Keratinocyte (primary cell): ENCODE measurements at regions not wholly inside any gene's neighbourhood (a gene's known extent, or its start where the extent isn't known, plus 50 kb on each side); places are given as distances from the start of the nearest gene placed in this dataset.

Experiments used
- DNase-seq: peaks from one replicate; pipeline ENCODE4 v3.0.0-alpha.2; 2011; ENCODE audit warnings: low read depth, missing footprints, low spot score
- FAIRE-seq: peaks from 2 replicates; lab custom pipeline; 2011; peaks lifted over from hg19 to GRCh38; lab: Jason Lieb, UNC
- H2AFZ ChIP-seq: 2 replicates; pipeline ENCODE4 v1.6.0; 2012; ENCODE audit warnings: low read length, control low read depth, inconsistent platforms; ENCODE audit not compliant: control insufficient read depth
- H3K27ac ChIP-seq: 2 replicates; pipeline ENCODE4 v1.5.1; 2011; ENCODE audit warnings: low read length; ENCODE audit not compliant: control insufficient read depth, insufficient read depth
- H3K27me3 ChIP-seq: 3 replicates; pipeline ENCODE4 v1.6.0; 2011; ENCODE audit warnings: low read length; ENCODE audit not compliant: control insufficient read depth, insufficient read depth; ENCODE audit errors: extremely low read depth
- H3K36me3 ChIP-seq, 2 experiments: 2 replicates in 1 of 2; 3 replicates in 1 of 2; pipeline ENCODE4 v1.5.1; 2011; ENCODE audit warnings: low read length in 2 of 2, mild to moderate bottlenecking in 1 of 2; ENCODE audit not compliant: control insufficient read depth in 2 of 2, insufficient read depth in 2 of 2; ENCODE audit errors: extremely low read depth in 1 of 2
- H3K4me1 ChIP-seq: 3 replicates; pipeline ENCODE4 v1.5.1; 2011; ENCODE audit warnings: low read length; ENCODE audit not compliant: control insufficient read depth, insufficient read depth; ENCODE audit errors: extremely low read depth
- H3K4me2 ChIP-seq: 3 replicates; pipeline ENCODE4 v1.6.0; 2011; ENCODE audit warnings: low read depth, low read length; ENCODE audit not compliant: control insufficient read depth, insufficient read depth; ENCODE audit errors: extremely low read depth
- H3K4me3 ChIP-seq, 3 experiments: fragments of 200-600 bp in 1 of 3; sonication (generic) in 1 of 3; 2 replicates in 2 of 3; 3 replicates in 1 of 3; pipeline ENCODE4 v1.5.1; 2011 to 2016; ENCODE audit warnings: low read length in 3 of 3, mild to moderate bottlenecking in 3 of 3, control low read depth in 2 of 3, inconsistent platforms in 1 of 3, low read depth in 1 of 3, mixed read lengths in 1 of 3, mixed run types in 1 of 3, moderate library complexity in 1 of 3; ENCODE audit not compliant: control insufficient read depth in 2 of 3, insufficient read depth in 2 of 3; ENCODE audit errors: extremely low read depth in 1 of 3
- H3K79me2 ChIP-seq: 2 replicates; pipeline ENCODE4 v1.6.0; 2012; ENCODE audit warnings: low read length; ENCODE audit not compliant: control insufficient read depth, insufficient read depth
- H3K9ac ChIP-seq: 3 replicates; pipeline ENCODE4 v1.6.0; 2011; ENCODE audit warnings: low read length; ENCODE audit not compliant: control insufficient read depth, insufficient read depth; ENCODE audit errors: extremely low read depth
- H3K9me1 ChIP-seq: 3 replicates; pipeline ENCODE4 v1.6.0; 2011; ENCODE audit warnings: low read length; ENCODE audit not compliant: control insufficient read depth, insufficient read depth; ENCODE audit errors: extremely low read depth
- H3K9me3 ChIP-seq: 2 replicates; pipeline ENCODE4 v1.5.1; 2012; ENCODE audit warnings: low read depth, low read length; ENCODE audit not compliant: control insufficient read depth
- H4K20me1 ChIP-seq: 3 replicates; pipeline ENCODE4 v1.6.0; 2011; ENCODE audit warnings: low read length; ENCODE audit not compliant: control insufficient read depth, insufficient read depth; ENCODE audit errors: extremely low read depth
- EZH2 ChIP-seq: IDR thresholded peaks from one replicate; pipeline ENCODE4 v1.6.1; 2012; ENCODE audit warnings: inconsistent platforms, mild to moderate bottlenecking, low read length, moderate library complexity
- dilution Hi-C: fragments of 300-500 bp; cut with MboI; formaldehyde crosslinking; loops from one replicate; pipeline ENCODE4 v1.7.0; 2020; ENCODE audit warnings: low sequenced_read_pairs; ENCODE audit not compliant: extremely low pct_ligation_motif_present
- TF ChIP-seq, protein P1 (sequence below), 3 experiments: IDR thresholded peaks in 1 of 3; conservative IDR thresholded peaks in 1 of 3; optimal IDR thresholded peaks in 1 of 3; 2 replicates in 2 of 3; 3 replicates in 1 of 3; pipeline versions ENCODE3 to v1.5.1; 2011; ENCODE audit warnings: low read length in 3 of 3, mild to moderate bottlenecking in 3 of 3, moderate library complexity in 2 of 3, control low read depth in 1 of 3, inconsistent platforms in 1 of 3; ENCODE audit not compliant: insufficient read depth in 2 of 3; ENCODE audit errors: extremely low read depth in 1 of 3

GRCh38 chr20:26154224-26154623 is 457.6 kb upstream of the ZNF337 start:
- no peak for FAIRE-seq
- dilution Hi-C loops, result no loop called here
- Histone ChIP-seq H3K36me3 (no peaks in the 10 kb centered on the region), H3K4me3 (no peak overlapping the region), H3K27me3 (no peaks in the 10 kb centered on the region), H3K9ac (no peak overlapping the region), H3K4me2 (no peak overlapping the region), H3K4me1 (no peaks in the 10 kb centered on the region), H3K79me2 (no peaks in the 10 kb centered on the region), H3K9me1 (no peaks in the 10 kb centered on the region), H3K9me3 (no peaks in the 10 kb centered on the region), H4K20me1 (no peaks in the 10 kb centered on the region), H3K27ac (no peak overlapping the region), H2AFZ (no peak overlapping the region)
- TF ChIP-seq, protein P1, sequence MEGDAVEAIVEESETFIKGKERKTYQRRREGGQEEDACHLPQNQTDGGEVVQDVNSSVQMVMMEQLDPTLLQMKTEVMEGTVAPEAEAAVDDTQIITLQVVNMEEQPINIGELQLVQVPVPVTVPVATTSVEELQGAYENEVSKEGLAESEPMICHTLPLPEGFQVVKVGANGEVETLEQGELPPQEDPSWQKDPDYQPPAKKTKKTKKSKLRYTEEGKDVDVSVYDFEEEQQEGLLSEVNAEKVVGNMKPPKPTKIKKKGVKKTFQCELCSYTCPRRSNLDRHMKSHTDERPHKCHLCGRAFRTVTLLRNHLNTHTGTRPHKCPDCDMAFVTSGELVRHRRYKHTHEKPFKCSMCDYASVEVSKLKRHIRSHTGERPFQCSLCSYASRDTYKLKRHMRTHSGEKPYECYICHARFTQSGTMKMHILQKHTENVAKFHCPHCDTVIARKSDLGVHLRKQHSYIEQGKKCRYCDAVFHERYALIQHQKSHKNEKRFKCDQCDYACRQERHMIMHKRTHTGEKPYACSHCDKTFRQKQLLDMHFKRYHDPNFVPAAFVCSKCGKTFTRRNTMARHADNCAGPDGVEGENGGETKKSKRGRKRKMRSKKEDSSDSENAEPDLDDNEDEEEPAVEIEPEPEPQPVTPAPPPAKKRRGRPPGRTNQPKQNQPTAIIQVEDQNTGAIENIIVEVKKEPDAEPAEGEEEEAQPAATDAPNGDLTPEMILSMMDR (optimal IDR thresholded peaks at IDR 0.05 in 1 of 3, IDR thresholded peaks at IDR 0.05 in 1 of 3, conservative IDR thresholded peaks at IDR 0.05 in 1 of 3; ENCODE audit: extremely low read depth in 1 of 3, insufficient read depth in 2 of 3, low read length in 3 of 3), result no peak
- TF ChIP-seq EZH2, result no peak
- no peak for DNase-seq

DNA sequence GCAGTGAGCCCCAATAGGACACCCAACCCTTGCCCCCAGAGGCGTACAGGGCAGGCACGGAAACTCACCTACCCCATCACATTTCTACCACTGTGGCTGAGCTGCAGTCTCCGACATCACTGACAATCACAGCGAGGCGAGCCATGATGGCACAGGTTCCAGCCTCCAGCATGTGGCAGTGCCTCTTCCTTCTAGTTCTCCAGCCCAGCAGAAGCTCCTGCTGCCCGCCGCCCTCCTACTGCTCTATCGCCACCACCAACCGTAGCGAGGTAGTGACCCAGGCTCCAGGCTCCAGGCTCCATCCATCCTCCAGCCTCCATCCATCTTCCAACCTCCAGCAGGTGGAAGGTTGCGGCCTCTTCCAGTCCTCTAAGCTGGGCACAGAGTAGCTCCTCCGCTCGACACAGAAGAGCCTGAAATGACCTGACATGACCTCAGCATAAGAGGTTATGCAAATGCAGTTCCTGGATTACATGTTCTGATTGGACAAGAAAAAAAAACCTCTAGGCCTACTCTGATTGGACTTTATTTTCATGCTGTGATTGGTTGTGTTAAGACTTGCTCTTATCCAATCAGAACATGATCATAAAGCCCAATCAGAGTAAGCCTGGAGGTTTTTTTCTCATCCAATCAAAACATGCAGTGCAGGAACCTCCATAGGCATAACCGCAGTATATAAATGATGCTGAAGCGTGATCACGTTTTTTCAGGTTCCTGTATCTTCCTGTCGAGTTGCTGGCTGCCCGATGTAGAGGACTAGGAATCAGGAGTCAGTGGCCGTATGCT is 438.9 kb upstream of the ZNF337 start:
- H4K20me1 ChIP-seq, result no peaks in the 10 kb centered on the region
- TF ChIP-seq, protein P1 (optimal IDR thresholded peaks at IDR 0.05 in 1 of 3, IDR thresholded peaks at IDR 0.05 in 1 of 3, conservative IDR thresholded peaks at IDR 0.05 in 1 of 3; ENCODE audit: extremely low read depth in 1 of 3, insufficient read depth in 2 of 3, low read length in 3 of 3), result no peak
- no peak for TF ChIP-seq EZH2
- no peak overlapping the region for H2AFZ ChIP-seq
- H3K36me3 ChIP-seq, result no peaks in the 10 kb centered on the region
- H3K27me3 ChIP-seq, result no peaks in the 10 kb centered on the region
- H3K9ac ChIP-seq, result no peak overlapping the region
- DNase-seq (no peak), FAIRE-seq (no peak)
- H3K4me2 ChIP-seq, result no peak overlapping the region
- no peaks in the 10 kb centered on the region for H3K79me2 ChIP-seq
- no peaks in the 10 kb centered on the region for H3K4me1 ChIP-seq
- H3K27ac ChIP-seq, result no peak overlapping the region
- dilution Hi-C loops, result no loop called here
- H3K9me1 ChIP-seq, result no peaks in the 10 kb centered on the region
- no peak overlapping the region for H3K4me3 ChIP-seq
- no peaks in the 10 kb centered on the region for H3K9me3 ChIP-seq
